HFFc6 (cell line): ENCODE measurements at regions not wholly inside any gene's neighbourhood (a gene's known extent, or its start where the extent isn't known, plus 50 kb on each side); places are given as distances from the start of the nearest gene placed in this dataset.
"Not testable (repeated sequence)": the region's sequence is repeated elsewhere in the genome, so short reads cannot be mapped to it uniquely, and the experiment has no call there.

Source experiments
- DNase-seq: peaks from one replicate; pipeline ENCODE4 v3.0.0-alpha.2; 2018
- H3K27ac Mint-ChIP-seq: 2 replicates; pipeline ENCODE4 v1.8.0; 2020; ENCODE audit warnings: mild to moderate bottlenecking, mixed read lengths
- H3K27me3 Mint-ChIP-seq: 2 replicates; pipeline ENCODE4 v1.8.0; 2021; ENCODE audit warnings: mild to moderate bottlenecking, moderate library complexity, mixed read lengths; ENCODE audit not compliant: insufficient read depth
- H3K36me3 Mint-ChIP-seq: 2 replicates; pipeline ENCODE4 v1.8.0; 2021; ENCODE audit warnings: low read depth, mixed read lengths
- H3K4me1 Mint-ChIP-seq: 2 replicates; pipeline ENCODE4 v1.8.0; 2020; ENCODE audit warnings: low read depth, mixed read lengths
- H3K4me3 Mint-ChIP-seq: 2 replicates; pipeline ENCODE4 v1.8.0; 2020; ENCODE audit warnings: mild to moderate bottlenecking, moderate library complexity, mixed read lengths
- H3K9me3 Mint-ChIP-seq: 2 replicates; pipeline ENCODE4 v1.8.0; 2020; ENCODE audit warnings: mild to moderate bottlenecking, mixed read lengths
- TF ChIP-seq, protein P1 (sequence below): fragments of 200-600 bp; sonication (generic); IDR thresholded peaks from 2 replicates; pipeline ENCODE4 v1.5.0; 2021; ENCODE audit warnings: antibody characterized with exemption, mild to moderate bottlenecking

DNA sequence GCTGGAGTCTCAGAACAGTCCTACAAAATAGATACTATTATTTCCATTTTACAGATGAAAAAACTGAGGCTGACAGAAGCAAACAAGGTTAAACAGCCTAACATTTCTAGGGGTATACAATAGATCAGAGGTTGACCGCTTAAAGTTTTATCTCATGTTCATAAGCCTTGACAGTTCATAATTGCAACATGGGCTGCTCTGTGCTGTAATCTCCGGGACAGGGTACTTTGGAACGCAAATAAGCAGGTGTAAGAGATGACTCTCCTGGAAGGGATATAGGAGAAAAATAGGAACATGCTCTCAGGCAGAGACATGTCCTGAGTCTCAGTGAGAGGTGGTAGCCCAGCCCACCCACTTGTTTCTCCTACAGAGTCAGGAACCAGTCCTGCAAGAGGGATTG, 72.8 kb upstream of the RBM19 start:
- Mint-ChIP-seq H3K27ac (no peak overlapping the region), H3K36me3 (no peaks in the 10 kb centered on the region), H3K4me1 (peaks cover 4% of the 10 kb centered on the region), H3K4me3 (no peak overlapping the region), H3K27me3 (peaks cover 28% of the 10 kb centered on the region), H3K9me3 (no peaks in the 10 kb centered on the region)
- TF ChIP-seq, protein P1, sequence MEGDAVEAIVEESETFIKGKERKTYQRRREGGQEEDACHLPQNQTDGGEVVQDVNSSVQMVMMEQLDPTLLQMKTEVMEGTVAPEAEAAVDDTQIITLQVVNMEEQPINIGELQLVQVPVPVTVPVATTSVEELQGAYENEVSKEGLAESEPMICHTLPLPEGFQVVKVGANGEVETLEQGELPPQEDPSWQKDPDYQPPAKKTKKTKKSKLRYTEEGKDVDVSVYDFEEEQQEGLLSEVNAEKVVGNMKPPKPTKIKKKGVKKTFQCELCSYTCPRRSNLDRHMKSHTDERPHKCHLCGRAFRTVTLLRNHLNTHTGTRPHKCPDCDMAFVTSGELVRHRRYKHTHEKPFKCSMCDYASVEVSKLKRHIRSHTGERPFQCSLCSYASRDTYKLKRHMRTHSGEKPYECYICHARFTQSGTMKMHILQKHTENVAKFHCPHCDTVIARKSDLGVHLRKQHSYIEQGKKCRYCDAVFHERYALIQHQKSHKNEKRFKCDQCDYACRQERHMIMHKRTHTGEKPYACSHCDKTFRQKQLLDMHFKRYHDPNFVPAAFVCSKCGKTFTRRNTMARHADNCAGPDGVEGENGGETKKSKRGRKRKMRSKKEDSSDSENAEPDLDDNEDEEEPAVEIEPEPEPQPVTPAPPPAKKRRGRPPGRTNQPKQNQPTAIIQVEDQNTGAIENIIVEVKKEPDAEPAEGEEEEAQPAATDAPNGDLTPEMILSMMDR, result no peak
- DNase-seq, result no peak

DNA sequence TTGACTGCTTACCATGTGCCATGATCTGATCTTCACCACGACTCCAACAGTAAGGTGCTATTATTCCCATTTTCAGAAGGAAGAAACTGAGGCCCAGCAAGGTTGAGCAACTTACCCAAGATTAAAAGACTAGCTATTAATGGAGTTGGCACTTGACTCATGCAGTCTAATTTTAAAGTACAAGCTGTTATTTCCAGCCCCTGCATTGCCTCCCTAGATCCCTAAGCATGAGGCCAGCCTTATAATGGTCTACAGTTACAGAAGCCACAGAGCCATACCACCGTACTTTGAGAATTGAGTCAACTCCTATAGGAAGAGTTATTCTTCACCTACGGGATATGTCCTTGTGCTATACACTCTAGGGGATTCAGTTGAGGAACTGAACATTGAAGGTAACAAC, 66.7 kb upstream of the RBM19 start:
- TF ChIP-seq, protein P1, result no peak
- Mint-ChIP-seq H3K4me3 (no peak overlapping the region), H3K36me3 (no peaks in the 10 kb centered on the region), H3K27ac (no peak overlapping the region), H3K4me1 (peaks cover 6% of the 10 kb centered on the region), H3K27me3 (peaks cover 3% of the 10 kb centered on the region), H3K9me3 (no peaks in the 10 kb centered on the region)
- no peak for DNase-seq

DNA sequence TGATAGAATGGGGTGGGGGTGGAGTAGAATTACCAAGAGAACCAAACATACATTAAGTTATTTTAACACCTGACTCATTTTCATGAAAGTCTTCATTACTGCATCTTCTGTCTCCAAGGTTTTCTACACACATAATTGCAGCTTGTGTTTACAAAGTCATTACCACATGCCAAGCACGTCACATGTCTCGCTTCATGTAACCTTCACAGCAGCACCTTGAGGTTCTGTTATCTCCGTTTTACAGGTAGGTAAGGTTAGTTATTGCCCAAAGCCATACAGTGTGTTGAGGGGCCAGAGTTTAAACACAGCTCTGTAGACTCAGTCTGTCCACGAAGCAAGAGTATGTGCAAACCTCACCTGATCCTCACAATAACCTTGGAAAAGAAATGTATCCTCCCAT, 64.3 kb upstream of the RBM19 start:
- H3K9me3 Mint-ChIP-seq, result no peaks in the 10 kb centered on the region; the same call in 1 of the 2 replicates
- DNase-seq, result no peak
- no peak overlapping the region for H3K4me3 Mint-ChIP-seq
- no peak overlapping the region for H3K27ac Mint-ChIP-seq
- TF ChIP-seq, protein P1, result no peak
- no peaks in the 10 kb centered on the region for H3K36me3 Mint-ChIP-seq
- H3K4me1 Mint-ChIP-seq, result peaks cover 6% of the 10 kb centered on the region
- peaks cover 9% of the 10 kb centered on the region for H3K27me3 Mint-ChIP-seq

DNA sequence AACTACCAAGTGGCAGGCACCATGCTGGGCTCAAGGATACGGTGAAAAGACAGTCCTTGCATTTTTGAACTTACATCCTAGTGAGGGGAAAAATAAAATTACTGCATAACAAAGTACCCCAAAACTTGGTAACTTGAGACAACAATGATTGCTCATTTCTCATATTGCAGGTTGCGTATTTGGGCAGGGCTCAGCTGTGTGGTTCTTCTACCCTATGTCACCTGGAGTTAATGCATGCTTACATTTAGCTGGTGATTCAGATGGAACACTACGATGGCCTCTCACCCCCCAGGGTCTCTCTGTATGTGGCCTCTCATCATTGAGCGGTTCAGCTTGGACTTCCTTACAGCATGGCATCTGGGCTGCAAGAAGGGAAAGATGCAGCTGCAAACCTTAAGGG, 60.7 kb upstream of the RBM19 start:
- no peak for DNase-seq
- Mint-ChIP-seq H3K4me1 (no peaks in the 10 kb centered on the region), H3K4me3 (no peak overlapping the region), H3K9me3 (no peaks in the 10 kb centered on the region; the same call in 1 of the 2 replicates), H3K36me3 (no peaks in the 10 kb centered on the region), H3K27ac (no peak overlapping the region), H3K27me3 (peaks cover 11% of the 10 kb centered on the region)
- TF ChIP-seq, protein P1, result no peak

DNA sequence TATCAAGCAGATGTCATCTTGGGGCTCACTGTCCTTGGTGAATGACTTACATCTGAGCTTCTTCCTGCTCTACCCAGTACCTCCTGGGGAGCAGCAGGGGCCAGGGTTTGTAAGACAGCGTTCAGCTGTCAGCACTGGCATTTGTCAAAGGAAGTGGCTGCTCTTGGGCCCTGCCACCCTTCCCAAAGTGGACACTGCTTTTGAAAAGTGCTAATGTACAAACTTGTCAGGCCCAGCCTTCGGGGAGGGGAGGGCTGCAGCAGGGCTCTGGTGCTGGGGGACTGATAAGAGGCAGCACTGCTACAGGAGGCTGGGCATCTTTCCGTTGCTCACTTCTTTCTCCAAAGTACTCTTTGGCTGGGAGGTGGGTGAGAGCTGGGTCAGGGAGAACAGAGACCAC, 59.8 kb upstream of the RBM19 start:
- DNase-seq, result no peak
- Mint-ChIP-seq H3K27me3 (peaks cover 13% of the 10 kb centered on the region), H3K36me3 (no peaks in the 10 kb centered on the region), H3K4me3 (no peak overlapping the region), H3K27ac (no peak overlapping the region), H3K4me1 (no peaks in the 10 kb centered on the region), H3K9me3 (no peaks in the 10 kb centered on the region; the same call in 1 of the 2 replicates)
- TF ChIP-seq, protein P1, result no peak

DNA sequence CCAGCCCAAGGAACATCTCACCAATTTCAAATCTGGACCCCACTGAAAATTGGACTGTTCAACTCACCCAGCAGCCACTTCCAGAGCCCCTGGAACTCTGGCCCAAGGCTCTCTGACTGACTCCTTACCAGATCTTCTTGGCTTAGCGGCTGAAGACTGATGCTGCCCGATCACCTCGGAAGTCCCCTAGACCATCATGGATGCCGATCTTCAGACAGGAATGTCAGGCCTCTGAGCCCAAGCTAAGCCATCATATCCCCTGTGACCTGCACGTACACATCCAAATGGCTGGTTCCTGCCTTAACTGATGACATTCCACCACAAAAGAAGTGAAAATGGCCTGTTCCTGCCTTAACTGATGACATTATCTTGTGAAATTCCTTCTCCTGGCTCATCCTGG, 56.0 kb upstream of the RBM19 start:
- not testable (repeated sequence) for H3K36me3 Mint-ChIP-seq, H3K4me3 Mint-ChIP-seq, H3K27ac Mint-ChIP-seq, H3K9me3 Mint-ChIP-seq, DNase-seq
- peaks cover 21% of the 10 kb centered on the region for H3K27me3 Mint-ChIP-seq
- H3K4me1 Mint-ChIP-seq, result peaks cover 12% of the 10 kb centered on the region
